Smooth muscle cell (in vitro differentiated cells): ENCODE measurements at regions not wholly inside any gene's neighbourhood (a gene's known extent, or its start where the extent isn't known, plus 50 kb on each side); places are given as distances from the start of the nearest gene placed in this dataset.

Source experiments
- DNase-seq: peaks from one replicate; lab custom pipeline; 2025; ENCODE audit not compliant: unreplicated experiment; lab: John Stamatoyannopoulos, UW
- H2AFZ ChIP-seq: fragments of 200-600 bp; sonication (generic); 2 replicates; pipeline ENCODE4 v1.6.0; 2016; ENCODE audit warnings: antibody characterized with exemption, low read depth, mild to moderate bottlenecking
- H3F3A ChIP-seq: fragments of 200-600 bp; sonication (generic); 2 replicates; pipeline ENCODE4 v1.6.0; 2017; ENCODE audit warnings: antibody characterized with exemption, low read depth
- H3K27ac ChIP-seq: fragments of 200-600 bp; sonication (generic); 2 replicates; pipeline ENCODE4 v1.5.1; 2016; ENCODE audit warnings: low read depth, mild to moderate bottlenecking
- H3K27me3 ChIP-seq: fragments of 200-600 bp; sonication (generic); 2 replicates; pipeline ENCODE4 v1.6.1; 2016; ENCODE audit warnings: low read depth, mild to moderate bottlenecking
- H3K36me3 ChIP-seq: fragments of 200-600 bp; sonication (generic); 2 replicates; pipeline ENCODE4 v1.5.1; 2016; ENCODE audit warnings: low read depth
- H3K4me1 ChIP-seq: fragments of 200-600 bp; sonication (generic); 2 replicates; pipeline ENCODE4 v1.5.1; 2016; ENCODE audit warnings: low read depth
- H3K4me2 ChIP-seq: fragments of 200-600 bp; sonication (generic); 2 replicates; pipeline ENCODE4 v1.6.0; 2016; ENCODE audit warnings: mild to moderate bottlenecking
- H3K4me3 ChIP-seq: fragments of 200-600 bp; sonication (generic); 2 replicates; pipeline ENCODE4 v1.5.1; 2016; ENCODE audit warnings: mild to moderate bottlenecking
- H3K79me2 ChIP-seq: fragments of 200-600 bp; sonication (generic); 2 replicates; pipeline ENCODE4 v1.6.0; 2016; ENCODE audit warnings: low read depth, mild to moderate bottlenecking
- H3K9ac ChIP-seq: fragments of 200-600 bp; sonication (generic); 2 replicates; pipeline ENCODE4 v1.6.0; 2016; ENCODE audit warnings: low read depth
- H3K9me3 ChIP-seq: fragments of 200-600 bp; sonication (generic); replicated peaks from 2 replicates; pipeline ENCODE4 v1.5.1; 2016; ENCODE audit warnings: low read depth
- H4K20me1 ChIP-seq: fragments of 200-600 bp; sonication (generic); 2 replicates; pipeline ENCODE4 v1.6.0; 2016; ENCODE audit warnings: low read depth
- WGBS: methylation state at CpG from one replicate; pipeline ENCODE4 v1.1.7; 2016; ENCODE audit warnings: low lambda C conversion rate; 5-methylcytosine and 5-hydroxymethylcytosine counted together
- TF ChIP-seq, protein P1 (sequence below): fragments of 200-600 bp; sonication (generic); IDR thresholded peaks from 2 replicates; pipeline ENCODE4 v1.5.1; 2017; ENCODE audit warnings: borderline replicate concordance, mild to moderate bottlenecking, antibody characterized with exemption; ENCODE audit not compliant: insufficient read depth, poor library complexity, severe bottlenecking

DNA sequence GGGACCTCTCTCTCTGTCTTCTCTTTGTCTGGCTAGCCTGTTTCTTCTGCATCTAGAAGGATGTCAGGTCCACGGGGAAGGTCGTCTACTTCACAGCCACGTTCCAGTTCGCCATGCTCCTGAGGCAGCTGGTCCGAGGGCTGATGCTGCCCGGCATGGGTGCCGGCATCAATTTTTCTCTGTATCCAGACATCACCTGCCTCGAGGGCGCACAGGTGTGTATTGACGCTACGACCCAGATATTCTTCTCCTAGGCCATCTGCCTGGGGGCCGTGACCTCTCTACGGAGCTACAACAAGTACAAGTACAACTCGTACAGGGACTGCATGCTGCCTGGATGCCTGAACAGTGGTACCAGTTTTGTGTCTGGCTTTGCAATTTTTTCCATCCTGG, 841.6 kb upstream of the TMPRSS15 start:
- Histone ChIP-seq H3K9me3 (no peaks in the 10 kb centered on the region), H3K27me3 (no peaks in the 10 kb centered on the region), H3K9ac (no peak overlapping the region), H3K36me3 (no peaks in the 10 kb centered on the region), H2AFZ (no peak overlapping the region), H3F3A (no peaks in the 10 kb centered on the region), H3K79me2 (no peaks in the 10 kb centered on the region), H3K4me3 (no peak overlapping the region), H3K4me1 (no peaks in the 10 kb centered on the region), H4K20me1 (no peaks in the 10 kb centered on the region), H3K27ac (no peak overlapping the region), H3K4me2 (no peak overlapping the region)
- TF ChIP-seq, protein P1, sequence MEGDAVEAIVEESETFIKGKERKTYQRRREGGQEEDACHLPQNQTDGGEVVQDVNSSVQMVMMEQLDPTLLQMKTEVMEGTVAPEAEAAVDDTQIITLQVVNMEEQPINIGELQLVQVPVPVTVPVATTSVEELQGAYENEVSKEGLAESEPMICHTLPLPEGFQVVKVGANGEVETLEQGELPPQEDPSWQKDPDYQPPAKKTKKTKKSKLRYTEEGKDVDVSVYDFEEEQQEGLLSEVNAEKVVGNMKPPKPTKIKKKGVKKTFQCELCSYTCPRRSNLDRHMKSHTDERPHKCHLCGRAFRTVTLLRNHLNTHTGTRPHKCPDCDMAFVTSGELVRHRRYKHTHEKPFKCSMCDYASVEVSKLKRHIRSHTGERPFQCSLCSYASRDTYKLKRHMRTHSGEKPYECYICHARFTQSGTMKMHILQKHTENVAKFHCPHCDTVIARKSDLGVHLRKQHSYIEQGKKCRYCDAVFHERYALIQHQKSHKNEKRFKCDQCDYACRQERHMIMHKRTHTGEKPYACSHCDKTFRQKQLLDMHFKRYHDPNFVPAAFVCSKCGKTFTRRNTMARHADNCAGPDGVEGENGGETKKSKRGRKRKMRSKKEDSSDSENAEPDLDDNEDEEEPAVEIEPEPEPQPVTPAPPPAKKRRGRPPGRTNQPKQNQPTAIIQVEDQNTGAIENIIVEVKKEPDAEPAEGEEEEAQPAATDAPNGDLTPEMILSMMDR = no peak
- WGBS = 94% methylated on average over 14 of the region's 14 CpGs
- DNase-seq = no peak

DNA sequence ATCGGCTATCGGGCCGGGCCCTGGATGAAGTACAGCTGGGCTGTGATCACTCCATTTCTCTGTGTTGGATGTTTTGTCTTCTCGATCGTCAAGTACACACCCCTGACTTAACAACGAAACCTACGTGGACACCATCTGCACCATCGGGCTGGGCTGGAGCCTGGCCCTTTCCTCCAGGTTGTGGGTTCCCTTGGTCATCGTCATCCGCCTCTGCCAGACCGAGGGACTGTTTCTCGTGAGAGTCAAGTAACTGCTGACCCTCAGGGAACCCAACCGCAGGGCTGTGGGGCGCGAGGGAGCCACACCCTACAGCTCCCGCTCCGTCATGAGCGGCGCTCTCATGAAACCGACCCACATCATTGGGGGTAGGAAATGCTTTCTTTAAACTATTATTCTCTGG, 842.4 kb upstream of the TMPRSS15 start:
- H2AFZ ChIP-seq = no peak overlapping the region
- no peak overlapping the region for H3K4me3 ChIP-seq
- no peaks in the 10 kb centered on the region for H4K20me1 ChIP-seq
- H3F3A ChIP-seq = no peaks in the 10 kb centered on the region
- 95% methylated on average over 20 of the region's 20 CpGs for WGBS
- H3K36me3 ChIP-seq = no peaks in the 10 kb centered on the region
- H3K27ac ChIP-seq = no peak overlapping the region
- no peak for DNase-seq
- no peaks in the 10 kb centered on the region for H3K79me2 ChIP-seq
- H3K27me3 ChIP-seq = no peaks in the 10 kb centered on the region
- H3K4me1 ChIP-seq = no peaks in the 10 kb centered on the region
- no peak overlapping the region for H3K9ac ChIP-seq
- no peak overlapping the region for H3K4me2 ChIP-seq
- no peaks in the 10 kb centered on the region for H3K9me3 ChIP-seq
- TF ChIP-seq, protein P1 = no peak

DNA sequence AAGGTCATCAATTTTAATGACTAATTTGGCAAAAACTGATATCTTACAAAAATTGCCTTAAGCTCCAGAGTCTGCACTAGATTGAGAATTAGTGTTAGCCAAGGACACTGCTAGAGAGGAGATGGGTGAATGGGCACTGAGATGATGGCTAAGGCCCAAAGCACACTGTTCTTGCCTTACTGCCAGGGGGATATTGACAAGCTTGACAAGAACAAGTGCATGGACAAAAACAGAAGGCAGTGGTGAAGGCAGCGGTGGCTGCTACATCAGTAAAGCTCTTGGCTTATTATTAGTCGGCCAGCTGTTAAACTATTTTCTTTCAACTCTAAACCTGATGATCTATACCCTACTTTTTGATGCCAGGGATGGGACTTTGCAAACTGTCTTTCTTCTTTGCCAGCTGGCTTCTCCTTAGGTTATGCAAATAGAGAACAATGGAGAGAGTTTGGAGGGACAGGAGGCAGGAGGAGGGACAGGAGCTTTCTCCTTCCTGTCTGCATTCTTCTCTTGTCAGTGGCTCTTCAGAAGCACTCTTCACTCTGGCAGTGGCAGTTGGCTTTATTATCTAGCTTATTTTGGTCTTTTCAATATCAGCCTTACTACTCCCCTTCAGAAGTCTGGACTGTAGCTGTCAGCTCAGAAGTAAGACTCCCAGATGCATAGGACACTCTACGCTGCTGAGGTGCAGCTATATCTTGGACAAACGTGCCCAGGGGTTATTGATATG, 853.5 kb upstream of the TMPRSS15 start:
- TF ChIP-seq, protein P1 = no peak
- H3K9me3 ChIP-seq = no peaks in the 10 kb centered on the region
- H3K4me2 ChIP-seq = no peak overlapping the region
- WGBS = 91% methylated on average over 4 of the region's 4 CpGs
- DNase-seq = no peak
- no peaks in the 10 kb centered on the region for H4K20me1 ChIP-seq
- no peaks in the 10 kb centered on the region for H3K79me2 ChIP-seq
- H3K9ac ChIP-seq = no peak overlapping the region
- H3F3A ChIP-seq = no peaks in the 10 kb centered on the region
- no peak overlapping the region for H3K4me3 ChIP-seq
- H3K36me3 ChIP-seq = no peaks in the 10 kb centered on the region
- no peaks in the 10 kb centered on the region for H3K4me1 ChIP-seq
- H2AFZ ChIP-seq = no peak overlapping the region
- H3K27me3 ChIP-seq = no peaks in the 10 kb centered on the region
- no peak overlapping the region for H3K27ac ChIP-seq
